ENCODE measurements at regions not wholly inside any gene's neighbourhood (a gene's known extent, or its start where the extent isn't known, plus 50 kb on each side); places are given as distances from the start of the nearest gene placed in this dataset.

GRCh38 chr13:89688918-89689317, 1658.6 kb upstream of the MIR17HG start:
- peaks cover 2% of the 10 kb centered on the region for H3K27me3 Mint-ChIP-seq (ENCODE audit: insufficient read depth, low read depth, poor library complexity)
- no peaks in the 10 kb centered on the region; the same call in 2 of the 3 replicates for H3K36me3 Mint-ChIP-seq (ENCODE audit: low read depth)
- TF ChIP-seq ZNF331 (CRISPR knock-in tag; IDR thresholded peaks at IDR 0.05; ENCODE audit: low read depth) (no peak), CREB1 (CRISPR knock-in tag; IDR thresholded peaks at IDR 0.05; ENCODE audit: low read depth) (no peak), NANOG (IDR thresholded peaks at IDR 0.05; ENCODE audit: borderline replicate concordance) (no peak), ETS1 (IDR thresholded peaks at IDR 0.05) (no peak), REST (IDR thresholded peaks at IDR 0.05; ENCODE audit: unreplicated experiment) (no peak), POLR2AphosphoS5 (IDR thresholded peaks at IDR 0.05; ENCODE audit: low read depth) (no peak), EZH2 (IDR thresholded peaks at IDR 0.05; ENCODE audit: low read depth, unreplicated experiment) (no peak), ZNF462 (CRISPR knock-in tag; IDR thresholded peaks at IDR 0.05) (no peak), CTCF (conservative IDR thresholded peaks at IDR 0.05; ENCODE audit: low read depth in 2 of 2) (no peak), ZNF114 (CRISPR knock-in tag; IDR thresholded peaks at IDR 0.05) (no peak), JUNB (IDR thresholded peaks at IDR 0.05; ENCODE audit: unreplicated experiment) (no peak), STAT1 (IDR thresholded peaks at IDR 0.05; ENCODE audit: unreplicated experiment) (no peak), EZH2phosphoT487 (IDR thresholded peaks at IDR 0.05; ENCODE audit: unreplicated experiment) (no peak)
- Histone ChIP-seq H3K36me3 (ENCODE audit: insufficient read depth) (no peaks in the 10 kb centered on the region), H3K4me3 (no peak overlapping the region), H4K20me1 (replicated peaks; ENCODE audit: insufficient read depth) (no peaks in the 10 kb centered on the region), H3K4me1 (ENCODE audit: insufficient read depth) (no peaks in the 10 kb centered on the region), H3K9me2 (ENCODE audit: insufficient read depth) (no peaks in the 10 kb centered on the region; the same call in 1 of the 2 replicates), H3K4me2 (no peak overlapping the region), H3K79me2 (replicated peaks; ENCODE audit: insufficient read depth) (no peaks in the 10 kb centered on the region), H3K27me3 (ENCODE audit: insufficient read depth) (no peaks in the 10 kb centered on the region), H3F3A (replicated peaks; ENCODE audit: low read depth) (no peaks in the 10 kb centered on the region), H2AFZ (peak overlapping the region; percentile 79; the same call in 1 of the 2 replicates), H3K27ac (ENCODE audit: low read depth) (no peak overlapping the region)
- H3K4me3 Mint-ChIP-seq: no peak overlapping the region
- H3K4me1 Mint-ChIP-seq: no peaks in the 10 kb centered on the region
- H3K27ac Mint-ChIP-seq: no peak overlapping the region
- DNase-seq (ENCODE audit: low spot score) (no peak), ATAC-seq (no peak)
- no peaks in the 10 kb centered on the region; the same call in 2 of the 3 replicates for H3K9me3 Mint-ChIP-seq

Measured in GM23338 (cell line).